Spinal cord (tissue), 9 donors: ENCODE measurements at regions not wholly inside any gene's neighbourhood (a gene's known extent, or its start where the extent isn't known, plus 50 kb on each side); places are given as distances from the start of the nearest gene placed in this dataset.

ENCODE experiments used
- DNase-seq, 6 donors: peaks; one replicate each; pipeline versions ENCODE4 v3.0.0 to v3.0.0-alpha.2; 2013 to 2015; ENCODE audit warnings: low spot score in 6 of 6, low read depth in 4 of 6
- H3K27ac ChIP-seq: one replicate; pipeline ENCODE4 v1.5.1; 2013; ENCODE audit warnings: low read depth, low read length, control low read depth
- H3K27me3 ChIP-seq: one replicate; pipeline ENCODE4 v1.6.1; 2013; ENCODE audit warnings: low read length; ENCODE audit not compliant: control insufficient read depth, insufficient read depth
- H3K36me3 ChIP-seq: one replicate; pipeline ENCODE4 v1.6.1; 2013; ENCODE audit warnings: low read length; ENCODE audit not compliant: control insufficient read depth, insufficient read depth
- H3K4me1 ChIP-seq: one replicate; pipeline ENCODE4 v1.6.1; 2013; ENCODE audit warnings: low read length; ENCODE audit not compliant: control insufficient read depth, insufficient read depth
- H3K4me3 ChIP-seq: one replicate; pipeline ENCODE4 v1.5.1; 2013; ENCODE audit warnings: low read depth, low read length, control low read depth
- H3K9me3 ChIP-seq: one replicate; pipeline ENCODE4 v1.6.1; 2013; ENCODE audit warnings: low read length; ENCODE audit not compliant: control insufficient read depth, insufficient read depth
- WGBS: methylation state at CpG from one replicate; pipeline ENCODE4 v1.1.5; 2013; ENCODE audit warnings: missing lambda C conversion rate; ENCODE audit not compliant: insufficient coverage; 5-methylcytosine and 5-hydroxymethylcytosine counted together
- donor health status: healthy.

GRCh38 chr5:164597293-164597900 is 1092.0 kb downstream of the MAT2B start:
- Histone ChIP-seq H3K27ac (no peak overlapping the region), H3K27me3 (no peaks in the 10 kb centered on the region), H3K36me3 (peaks cover 3% of the 10 kb centered on the region), H3K4me3 (no peak overlapping the region), H3K4me1 (no peaks in the 10 kb centered on the region), H3K9me3 (no peaks in the 10 kb centered on the region)
- DNase-seq: no peak
- no CpG with 5 or more reads among the region's 5 CpGs for WGBS

DNA sequence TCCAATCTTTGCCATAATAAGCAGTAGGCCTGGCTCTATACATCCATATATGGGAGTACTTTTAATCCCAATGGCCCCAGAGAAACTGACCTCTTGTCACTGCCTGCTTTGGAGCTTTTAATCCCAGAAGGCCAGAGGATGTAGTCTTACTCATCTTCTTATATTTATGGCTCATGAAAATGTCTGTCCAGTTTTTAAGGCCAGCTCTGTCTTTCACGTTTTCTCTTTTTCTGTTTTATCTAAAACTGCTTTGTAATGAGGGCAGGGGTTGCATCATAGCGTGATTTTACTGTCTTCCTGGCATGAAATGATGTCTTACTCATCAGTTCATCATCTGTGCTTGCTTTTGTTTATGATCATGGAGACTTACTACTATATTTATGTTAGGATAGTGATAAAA is 1094.9 kb downstream of the MAT2B start:
- no peaks in the 10 kb centered on the region for H3K9me3 ChIP-seq
- H3K4me1 ChIP-seq: no peaks in the 10 kb centered on the region
- no CpG with 5 or more reads among the region's 2 CpGs for whole genome bisulfite sequencing
- no peak for DNase-seq
- no peaks in the 10 kb centered on the region for H3K27me3 ChIP-seq
- no peak overlapping the region for H3K27ac ChIP-seq
- H3K36me3 ChIP-seq: peaks cover 3% of the 10 kb centered on the region
- H3K4me3 ChIP-seq: no peak overlapping the region

- Histone ChIP-seq H3K4me1 (no peaks in the 10 kb centered on the region), H3K4me3 (no peak overlapping the region), H3K9me3 (no peaks in the 10 kb centered on the region), H3K27me3 (no peaks in the 10 kb centered on the region), H3K27ac (no peak overlapping the region), H3K36me3 (peaks cover 3% of the 10 kb centered on the region)
- DNase-seq: no peak
- over 99% methylated on average over 23 of the region's 31 CpGs for WGBS
These were observed 1095.6 kb downstream of the MAT2B start for GRCh38 chr5:164600929-164601535.

- H3K27ac ChIP-seq: no peak overlapping the region
- H3K4me1 ChIP-seq: no peaks in the 10 kb centered on the region
- no peaks in the 10 kb centered on the region for H3K36me3 ChIP-seq
- no peak overlapping the region for H3K4me3 ChIP-seq
- 88% methylated on average over 2 of the region's 4 CpGs for WGBS
- no peak for DNase-seq
- no peaks in the 10 kb centered on the region for H3K27me3 ChIP-seq
- H3K9me3 ChIP-seq: peaks cover 2% of the 10 kb centered on the region
These were observed 1103.1 kb downstream of the MAT2B start for GRCh38 chr5:164608507-164608906.

DNA sequence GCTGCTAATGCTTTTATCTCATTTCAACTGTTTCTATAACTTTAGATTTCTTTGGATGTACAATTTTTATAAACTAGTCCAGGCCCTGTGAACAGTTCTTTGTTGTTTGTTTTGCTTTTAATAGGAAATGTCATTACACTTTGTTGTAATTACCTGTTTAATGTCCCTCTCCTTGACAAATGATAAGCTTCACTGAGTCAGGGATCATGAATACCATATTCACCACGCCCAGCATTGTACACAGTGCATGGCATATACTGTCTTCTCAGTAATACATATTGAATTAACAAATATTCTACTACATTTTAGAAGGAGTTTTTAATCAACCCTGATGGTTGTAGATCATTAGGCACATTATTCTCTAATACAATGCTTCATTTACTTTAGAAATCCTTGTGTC is 1105.0 kb downstream of the MAT2B start:
- no CpG with 5 or more reads among the region's 1 CpG for WGBS
- H3K9me3 ChIP-seq: peaks cover 2% of the 10 kb centered on the region
- no peak for DNase-seq

DNA sequence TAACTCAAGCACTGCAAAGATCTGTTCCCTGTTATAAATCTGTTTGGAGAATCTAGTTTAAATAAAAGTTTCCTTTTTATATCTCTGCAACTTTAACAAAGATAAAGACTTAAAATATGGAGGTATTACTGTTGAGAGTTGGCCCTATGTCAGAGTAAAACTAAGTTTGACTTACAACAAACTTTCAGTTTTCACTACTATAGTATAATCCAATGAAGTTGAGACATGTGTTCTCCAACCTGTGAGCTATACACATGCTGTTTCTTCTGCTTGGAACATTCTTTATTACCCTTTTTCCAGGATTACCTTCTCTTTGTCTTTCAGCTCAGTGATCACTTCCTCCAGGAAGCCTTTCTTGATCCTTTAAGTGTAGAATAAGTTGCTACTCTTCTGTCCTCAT is 1109.3 kb downstream of the MAT2B start:
- Histone ChIP-seq H3K4me3 (no peak overlapping the region), H3K27me3 (no peaks in the 10 kb centered on the region), H3K27ac (no peak overlapping the region), H3K36me3 (no peaks in the 10 kb centered on the region), H3K4me1 (no peaks in the 10 kb centered on the region), H3K9me3 (no peaks in the 10 kb centered on the region)
- no peak for DNase-seq

More for the DNA sequence above, 1105.0 kb downstream of the MAT2B start:
- no peaks in the 10 kb centered on the region for H3K36me3 ChIP-seq
- H3K27me3 ChIP-seq: no peaks in the 10 kb centered on the region
- H3K4me3 ChIP-seq: no peak overlapping the region
- H3K4me1 ChIP-seq: no peaks in the 10 kb centered on the region
- no peak overlapping the region for H3K27ac ChIP-seq

DNA sequence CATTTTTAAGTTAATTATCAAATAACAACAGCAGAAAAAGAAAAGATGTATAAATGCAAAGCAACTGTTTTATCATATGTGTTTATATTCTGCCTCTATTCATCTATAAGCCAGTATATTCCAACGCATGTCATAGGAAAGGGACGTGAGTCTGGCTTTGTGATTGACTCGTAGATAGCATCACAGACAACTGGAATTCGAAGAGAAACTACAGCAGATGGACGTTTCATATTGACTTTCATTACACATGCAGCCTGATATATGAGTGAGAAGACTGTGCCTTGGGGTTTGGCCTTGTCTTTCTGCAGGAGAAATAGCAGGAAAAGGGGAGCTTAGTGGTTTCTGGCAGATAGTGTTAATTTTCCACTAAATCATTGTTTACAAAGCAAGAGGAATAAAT is 1111.9 kb downstream of the MAT2B start:
- H3K4me1 ChIP-seq: no peaks in the 10 kb centered on the region
- no peak overlapping the region for H3K4me3 ChIP-seq
- H3K27me3 ChIP-seq: no peaks in the 10 kb centered on the region
- DNase-seq: peak in 2 of 6 donors; percentile 8 to 23
- 82% methylated on average over 3 of the region's 5 CpGs for WGBS
- no peaks in the 10 kb centered on the region for H3K36me3 ChIP-seq
- no peak overlapping the region for H3K27ac ChIP-seq
- no peaks in the 10 kb centered on the region for H3K9me3 ChIP-seq

DNA sequence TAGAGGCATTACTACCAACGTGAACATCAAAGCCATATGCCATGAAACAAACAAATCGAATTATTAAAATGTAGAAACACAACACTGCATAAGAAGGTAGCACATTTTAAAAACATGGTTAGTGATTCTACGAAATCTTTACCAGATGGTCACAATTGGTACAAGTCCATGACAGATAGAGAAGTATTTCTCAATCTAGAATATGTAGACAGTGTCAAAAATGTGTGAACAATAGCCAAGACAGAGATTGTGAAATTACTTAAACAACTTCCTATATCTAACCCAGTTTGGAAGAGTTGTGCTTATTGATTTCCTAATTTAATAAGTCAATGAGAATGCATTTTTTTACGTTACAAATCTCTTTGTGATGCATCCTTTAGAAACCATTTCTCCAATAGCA is 1121.6 kb downstream of the MAT2B start:
- Histone ChIP-seq H3K27ac (no peak overlapping the region), H3K4me1 (no peaks in the 10 kb centered on the region), H3K27me3 (no peaks in the 10 kb centered on the region), H3K36me3 (no peaks in the 10 kb centered on the region), H3K9me3 (no peaks in the 10 kb centered on the region), H3K4me3 (no peak overlapping the region)
- WGBS: no CpG with 5 or more reads among the region's 4 CpGs
- DNase-seq: peak in 1 of 6 donors; percentile 61

GRCh38 chr5:164636456-164636855 is 1131.0 kb downstream of the MAT2B start:
- Histone ChIP-seq H3K36me3 (no peaks in the 10 kb centered on the region), H3K27me3 (no peaks in the 10 kb centered on the region), H3K4me1 (no peaks in the 10 kb centered on the region), H3K9me3 (no peaks in the 10 kb centered on the region), H3K27ac (no peak overlapping the region), H3K4me3 (no peak overlapping the region)
- WGBS: no CpG with 5 or more reads among the region's 1 CpG
- no peak for DNase-seq

DNA sequence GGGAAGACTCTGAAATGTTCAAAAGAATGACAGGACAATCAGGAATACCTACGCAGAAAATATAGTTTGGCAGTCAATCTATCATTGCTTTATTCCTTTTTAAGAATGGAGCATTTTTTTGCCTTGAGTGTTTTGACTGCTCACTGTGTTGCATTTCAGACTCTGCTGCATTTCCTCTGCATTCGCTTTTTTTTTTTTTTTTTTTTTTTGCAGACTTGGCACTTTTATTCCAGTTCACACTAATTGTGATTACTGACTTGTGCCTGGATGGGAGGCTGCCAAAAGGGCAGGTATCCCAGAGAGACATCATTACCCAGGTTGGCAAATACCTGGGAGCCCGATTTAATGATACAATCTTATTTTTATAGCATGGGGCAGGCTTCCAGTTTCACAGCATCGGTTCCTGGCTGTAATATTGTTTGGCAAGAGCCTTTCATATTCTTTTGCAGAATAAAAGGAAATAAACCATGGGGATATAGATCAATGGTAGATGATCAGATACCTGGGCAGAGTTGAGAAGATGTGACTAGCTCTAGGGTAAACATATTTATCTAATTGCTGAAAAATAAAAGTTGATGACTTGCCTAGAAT is 1132.6 kb downstream of the MAT2B start:
- no peaks in the 10 kb centered on the region for H3K27me3 ChIP-seq
- H3K27ac ChIP-seq: no peak overlapping the region
- peak in 2 of 6 donors; percentile 7 to 63 for DNase-seq
- H3K4me1 ChIP-seq: no peaks in the 10 kb centered on the region
- H3K9me3 ChIP-seq: no peaks in the 10 kb centered on the region
- 80% methylated on average over 1 of the region's 4 CpGs for WGBS
- no peaks in the 10 kb centered on the region for H3K36me3 ChIP-seq
- H3K4me3 ChIP-seq: no peak overlapping the region
